ENCODE measurements at regions not wholly inside any gene's neighbourhood (a gene's known extent, or its start where the extent isn't known, plus 50 kb on each side); places are given as distances from the start of the nearest gene placed in this dataset.
"Not testable (repeated sequence)": the region's sequence is repeated elsewhere in the genome, so short reads cannot be mapped to it uniquely, and the experiment has no call there.

DNA sequence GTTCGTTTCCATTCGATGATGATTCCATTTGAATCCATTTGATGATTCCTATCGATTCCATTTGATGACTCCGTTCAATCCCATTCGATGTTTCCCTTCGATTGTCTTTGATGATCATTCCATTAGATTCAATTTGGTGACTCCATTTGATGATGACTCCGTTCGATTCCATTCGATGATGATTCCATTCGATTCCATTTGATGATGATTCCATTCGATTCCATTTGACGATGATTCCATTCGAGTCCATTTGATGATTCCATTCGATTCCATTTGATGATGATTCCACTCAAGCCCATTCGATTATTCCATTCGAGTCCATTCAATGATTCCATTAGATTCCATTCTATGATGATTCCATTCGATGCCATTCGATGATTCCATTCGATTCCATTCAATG is 2730.6 kb downstream of the RPIA start:
- H3K27ac ChIP-seq: not testable (repeated sequence)

DNA sequence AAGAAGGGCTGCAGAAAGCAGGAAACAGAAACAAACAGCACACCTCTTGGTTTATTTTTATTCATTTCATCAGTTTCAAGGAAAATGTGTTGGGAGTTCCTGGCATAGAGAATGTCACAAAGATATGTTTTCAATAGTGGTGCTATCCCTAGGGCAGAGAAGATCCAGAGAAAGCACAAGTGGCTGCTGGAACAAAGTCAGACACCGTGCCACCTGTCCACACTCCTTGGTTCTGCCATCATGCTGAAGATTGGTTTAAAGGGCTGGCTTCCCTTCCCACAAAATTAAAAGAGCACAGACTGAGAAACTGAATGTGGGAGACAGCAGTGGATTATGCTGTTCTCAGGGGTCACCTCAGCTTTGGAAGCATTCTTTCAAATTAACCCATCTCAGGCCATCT is 2735.7 kb downstream of the RPIA start:
- H3K27ac ChIP-seq: not testable (repeated sequence)

DNA sequence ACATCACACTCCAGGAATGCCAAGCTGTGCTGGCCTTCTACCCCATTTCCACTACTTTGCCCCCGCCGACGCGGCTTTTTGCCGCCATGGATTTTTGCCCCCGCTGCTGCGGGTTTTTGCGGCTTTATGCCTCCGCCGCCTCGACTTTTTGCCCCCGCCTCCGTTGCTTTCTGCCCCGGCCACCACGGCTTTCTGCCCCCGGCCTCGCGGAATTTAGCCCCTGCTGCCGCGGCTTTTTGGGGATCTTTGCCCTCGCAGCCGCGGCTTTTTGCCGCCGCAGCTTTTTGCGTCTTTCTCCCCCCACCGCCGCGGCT is 2750.4 kb downstream of the RPIA start:
- H3K27ac ChIP-seq: not testable (repeated sequence)

DNA sequence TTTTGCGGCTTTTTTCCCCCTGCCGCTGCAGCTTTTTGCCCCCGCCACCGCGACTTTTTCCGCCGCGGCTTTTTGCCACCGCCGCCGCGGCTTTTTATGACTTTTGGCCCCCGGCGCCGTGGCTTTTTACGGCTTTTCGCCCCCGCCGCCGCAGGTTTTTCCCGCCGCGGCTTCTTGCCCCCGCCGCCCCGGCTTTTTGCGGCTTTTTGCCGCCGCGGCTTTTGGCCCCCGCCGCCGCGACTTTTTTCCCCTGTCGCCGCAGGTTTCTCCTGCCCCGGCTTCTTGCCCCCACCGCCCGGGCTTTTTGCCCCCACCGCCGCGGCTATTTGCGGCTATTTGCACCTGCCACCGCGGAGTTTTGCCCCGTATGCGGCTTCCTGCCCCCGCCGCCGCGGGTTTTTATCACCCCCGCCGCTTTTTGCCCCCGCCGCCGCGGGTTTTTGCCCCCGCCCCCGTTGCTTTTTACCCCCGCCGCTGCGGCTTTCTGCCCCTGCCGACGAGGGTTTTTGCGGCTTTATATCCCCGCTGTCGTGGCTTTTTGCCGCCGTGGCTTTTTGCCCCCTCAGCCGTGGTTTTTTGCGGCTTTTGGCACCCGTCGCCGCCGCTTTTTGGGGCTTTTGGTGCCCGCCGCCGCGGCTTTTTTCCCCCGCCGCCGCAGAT is 2750.9 kb downstream of the RPIA start:
- no peak overlapping the region for H3K27ac ChIP-seq
- TF ChIP-seq ZFX (IDR thresholded peaks at IDR 0.05; ENCODE audit: borderline replicate concordance): no peak
- TF ChIP-seq, protein P1, sequence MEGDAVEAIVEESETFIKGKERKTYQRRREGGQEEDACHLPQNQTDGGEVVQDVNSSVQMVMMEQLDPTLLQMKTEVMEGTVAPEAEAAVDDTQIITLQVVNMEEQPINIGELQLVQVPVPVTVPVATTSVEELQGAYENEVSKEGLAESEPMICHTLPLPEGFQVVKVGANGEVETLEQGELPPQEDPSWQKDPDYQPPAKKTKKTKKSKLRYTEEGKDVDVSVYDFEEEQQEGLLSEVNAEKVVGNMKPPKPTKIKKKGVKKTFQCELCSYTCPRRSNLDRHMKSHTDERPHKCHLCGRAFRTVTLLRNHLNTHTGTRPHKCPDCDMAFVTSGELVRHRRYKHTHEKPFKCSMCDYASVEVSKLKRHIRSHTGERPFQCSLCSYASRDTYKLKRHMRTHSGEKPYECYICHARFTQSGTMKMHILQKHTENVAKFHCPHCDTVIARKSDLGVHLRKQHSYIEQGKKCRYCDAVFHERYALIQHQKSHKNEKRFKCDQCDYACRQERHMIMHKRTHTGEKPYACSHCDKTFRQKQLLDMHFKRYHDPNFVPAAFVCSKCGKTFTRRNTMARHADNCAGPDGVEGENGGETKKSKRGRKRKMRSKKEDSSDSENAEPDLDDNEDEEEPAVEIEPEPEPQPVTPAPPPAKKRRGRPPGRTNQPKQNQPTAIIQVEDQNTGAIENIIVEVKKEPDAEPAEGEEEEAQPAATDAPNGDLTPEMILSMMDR (IDR thresholded peaks at IDR 0.05): no peak

DNA sequence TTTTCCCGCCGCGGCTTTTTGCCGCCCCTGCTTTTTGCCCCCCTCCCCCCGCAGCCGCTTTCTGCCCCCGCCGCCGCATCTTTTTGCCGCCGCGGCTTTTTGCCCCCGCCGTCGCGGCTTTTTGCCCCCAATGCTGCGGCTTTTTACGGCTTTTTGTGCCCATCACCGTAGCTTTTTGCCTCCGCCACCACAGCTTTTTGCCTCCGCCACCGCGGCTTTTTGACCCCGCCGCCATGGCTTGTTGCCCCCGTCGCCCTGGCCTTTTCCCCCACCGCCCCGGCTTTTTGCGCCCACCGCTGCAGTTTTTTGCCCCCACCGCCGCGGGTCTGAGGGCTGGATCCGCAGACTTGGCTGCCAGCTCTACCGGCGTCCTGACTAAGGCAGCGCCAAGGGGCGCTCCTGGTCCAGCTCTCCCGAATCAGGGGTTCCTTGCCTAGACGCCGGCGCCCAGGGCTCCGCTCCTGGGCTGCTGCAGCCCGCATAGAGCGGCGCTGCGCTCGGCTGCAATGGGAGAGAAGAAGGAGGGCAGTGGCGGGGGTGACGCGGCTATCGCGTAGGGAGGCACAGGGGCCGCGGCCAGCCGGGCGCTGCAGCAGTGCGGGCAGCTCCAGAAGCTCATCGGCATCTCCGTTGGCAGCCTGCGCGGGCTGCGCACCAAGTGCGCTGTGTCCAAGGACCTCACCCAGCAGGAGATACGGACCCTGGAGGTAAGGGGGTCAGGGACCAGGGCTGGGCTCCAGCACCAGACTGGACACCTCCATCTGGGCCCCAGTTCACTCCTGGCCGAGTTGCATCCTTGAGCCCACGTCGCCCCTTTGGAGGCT is 2751.6 kb downstream of the RPIA start:
- H3K27ac ChIP-seq: not testable (repeated sequence)

DNA sequence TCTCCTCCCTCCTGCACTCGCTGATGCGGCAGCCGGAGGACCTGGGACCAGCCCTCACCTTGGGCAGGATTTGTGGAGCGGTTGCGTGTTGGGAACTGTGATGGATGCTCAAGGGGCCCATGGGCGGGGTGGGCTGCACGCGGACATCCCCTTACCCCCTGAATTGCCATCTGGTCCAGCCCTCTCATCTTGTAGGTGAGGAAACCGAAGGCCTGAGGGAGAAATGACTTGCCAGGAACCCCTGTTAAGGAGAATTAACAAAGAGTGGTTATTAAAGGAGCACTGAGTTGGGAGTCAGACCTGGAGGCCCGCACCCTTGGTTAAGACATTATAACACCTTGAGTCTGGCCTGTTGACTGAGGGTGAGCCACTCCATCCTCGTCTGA is 2752.2 kb downstream of the RPIA start:
- not testable (repeated sequence) for H3K27ac ChIP-seq

DNA sequence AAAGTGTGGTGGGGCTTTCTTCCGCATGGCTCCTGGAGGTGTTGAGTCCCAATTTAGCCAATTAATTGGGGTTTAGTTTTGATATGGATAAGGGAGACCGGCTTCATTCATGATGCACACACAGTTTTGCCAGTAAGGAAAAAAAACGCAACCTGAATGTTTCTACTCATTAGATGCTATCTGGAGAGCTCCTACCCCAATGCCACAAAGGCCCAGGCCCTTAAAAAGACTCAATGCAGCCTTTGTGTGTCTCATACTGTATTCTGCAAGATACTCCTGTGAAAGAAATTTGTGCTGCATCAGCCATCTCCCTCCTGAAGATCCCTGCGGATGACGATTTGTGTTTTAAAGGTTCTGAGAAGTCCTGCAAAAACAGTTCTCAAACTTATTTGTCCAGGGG is 2754.2 kb downstream of the RPIA start:
- not testable (repeated sequence) for H3K27ac ChIP-seq

DNA sequence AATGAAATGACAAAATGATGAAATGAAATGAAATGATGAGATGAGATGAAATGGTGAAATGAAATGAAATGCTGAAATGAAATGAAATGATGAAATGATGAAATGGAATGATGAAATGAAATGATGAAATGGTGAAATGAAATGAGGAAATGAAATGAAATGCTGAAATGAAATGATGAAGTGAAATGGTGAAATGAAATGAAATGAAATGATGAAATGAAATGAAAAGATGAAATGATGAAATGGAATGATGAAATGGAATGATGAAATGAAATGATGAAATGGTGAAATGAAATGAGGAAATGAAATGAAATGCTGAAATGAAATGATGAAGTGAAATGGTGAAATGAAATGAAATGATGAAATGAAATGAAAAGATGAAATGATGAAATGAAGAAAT is 2755.0 kb downstream of the RPIA start:
- H3K27ac ChIP-seq: not testable (repeated sequence)

DNA sequence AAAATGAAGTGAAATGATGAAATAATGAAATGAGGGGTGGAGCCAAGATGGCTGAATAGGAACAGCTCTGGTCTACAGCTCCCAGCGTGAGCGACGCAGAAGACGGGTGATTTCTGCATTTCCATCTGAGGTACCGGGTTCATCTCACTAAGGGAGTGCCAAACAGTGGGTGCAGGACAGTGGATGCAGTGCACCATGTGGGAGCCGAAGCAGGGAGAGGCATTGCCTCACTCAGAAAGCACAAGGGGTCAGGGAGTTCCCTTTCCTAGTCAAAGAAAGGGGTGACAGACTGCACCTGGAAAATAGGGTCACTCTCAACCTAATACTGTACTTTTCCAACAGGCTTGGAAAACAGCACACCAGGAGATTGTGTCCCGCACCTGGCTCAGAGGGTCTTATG is 2755.4 kb downstream of the RPIA start:
- not testable (repeated sequence) for H3K27ac ChIP-seq

DNA sequence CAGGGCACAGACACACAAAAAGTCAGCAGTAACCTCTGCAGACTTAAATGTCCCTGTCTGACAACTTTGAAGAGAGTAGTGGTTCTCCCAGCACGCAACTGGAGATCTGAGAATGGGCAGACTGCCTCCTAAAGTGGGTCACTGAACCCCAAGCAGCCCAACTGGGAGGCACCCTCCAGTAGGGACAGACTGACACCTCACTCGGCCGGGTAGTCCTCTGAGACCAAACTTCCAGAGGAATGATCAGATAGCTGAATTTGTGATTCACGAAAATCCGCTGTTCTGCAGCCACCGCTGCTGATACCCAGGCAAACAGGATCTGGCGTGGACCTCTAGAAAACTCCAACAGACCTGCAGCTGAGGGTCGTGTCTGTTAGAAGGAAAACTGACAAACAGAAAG is 2756.0 kb downstream of the RPIA start:
- H3K27ac ChIP-seq: not testable (repeated sequence)

DNA sequence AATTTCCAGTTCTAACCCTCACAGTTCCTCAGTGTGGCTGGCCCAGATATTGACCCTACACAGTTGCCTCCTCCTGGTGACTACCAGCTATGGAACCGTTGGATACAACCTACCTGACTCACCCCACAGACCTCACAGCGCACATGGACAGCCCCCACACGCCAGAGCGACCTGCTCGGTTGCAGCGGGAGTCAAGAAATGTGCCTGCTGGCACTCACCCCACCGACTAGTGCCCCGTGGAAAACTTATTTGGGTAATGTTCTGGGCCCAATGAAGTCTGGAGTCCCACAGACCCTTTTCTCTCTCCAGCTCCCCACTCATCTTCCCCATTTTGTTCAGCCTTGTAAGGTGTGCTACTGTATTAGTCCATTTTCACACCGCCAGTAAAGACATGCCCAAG is 2770.8 kb downstream of the RPIA start:
- H3K27ac ChIP-seq: not testable (repeated sequence)

DNA sequence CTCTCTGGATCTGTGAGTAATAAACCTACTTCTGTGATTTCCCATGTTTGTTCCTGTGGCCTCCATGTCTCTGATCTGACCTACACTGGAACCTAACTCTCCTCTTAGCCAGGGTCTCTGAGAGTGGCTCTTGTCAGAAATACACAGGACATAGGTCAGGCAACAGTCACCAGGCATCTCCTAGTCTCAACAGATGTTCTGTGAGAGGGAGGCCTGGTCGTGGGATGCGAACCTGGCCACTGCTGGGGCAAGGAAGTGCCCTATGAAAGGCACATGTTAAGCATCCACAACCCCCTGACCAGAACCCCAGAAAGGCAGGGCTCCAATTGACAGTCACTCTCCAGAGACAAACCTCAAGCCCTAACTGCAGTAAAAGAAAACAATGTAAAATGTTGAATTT is 2771.5 kb downstream of the RPIA start:
- not testable (repeated sequence) for H3K27ac ChIP-seq

DNA sequence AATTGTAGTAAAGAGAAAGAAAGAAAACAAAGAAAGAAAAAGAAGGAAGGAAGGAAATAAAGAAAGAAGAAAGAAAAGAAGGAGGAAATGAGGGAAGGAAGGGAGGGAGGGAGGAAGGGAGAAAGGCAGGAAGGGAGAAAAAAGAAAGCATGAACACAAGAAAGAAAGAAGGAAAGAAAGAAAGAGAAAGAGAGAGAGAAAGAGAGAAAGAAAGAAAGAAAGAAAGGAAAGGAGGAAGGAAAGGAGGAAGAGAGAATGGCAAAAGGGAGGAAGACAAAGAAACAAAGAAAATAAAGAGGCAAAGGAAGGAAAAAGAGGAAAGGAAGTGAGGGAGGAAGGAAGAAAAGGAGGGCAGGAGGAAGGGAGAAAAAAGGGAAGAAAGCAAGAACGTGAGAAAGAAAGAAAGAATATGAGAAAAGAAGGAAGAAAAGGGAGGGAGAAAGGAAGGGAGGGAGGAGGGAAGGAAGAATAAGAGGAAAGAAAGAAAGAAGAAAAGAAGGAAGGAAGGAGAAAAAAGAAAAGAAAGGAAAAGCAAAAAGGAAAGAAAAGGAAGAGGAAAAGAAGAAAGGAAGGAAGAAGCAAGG is 2775.4 kb downstream of the RPIA start:
- not testable (repeated sequence) for H3K27ac ChIP-seq

DNA sequence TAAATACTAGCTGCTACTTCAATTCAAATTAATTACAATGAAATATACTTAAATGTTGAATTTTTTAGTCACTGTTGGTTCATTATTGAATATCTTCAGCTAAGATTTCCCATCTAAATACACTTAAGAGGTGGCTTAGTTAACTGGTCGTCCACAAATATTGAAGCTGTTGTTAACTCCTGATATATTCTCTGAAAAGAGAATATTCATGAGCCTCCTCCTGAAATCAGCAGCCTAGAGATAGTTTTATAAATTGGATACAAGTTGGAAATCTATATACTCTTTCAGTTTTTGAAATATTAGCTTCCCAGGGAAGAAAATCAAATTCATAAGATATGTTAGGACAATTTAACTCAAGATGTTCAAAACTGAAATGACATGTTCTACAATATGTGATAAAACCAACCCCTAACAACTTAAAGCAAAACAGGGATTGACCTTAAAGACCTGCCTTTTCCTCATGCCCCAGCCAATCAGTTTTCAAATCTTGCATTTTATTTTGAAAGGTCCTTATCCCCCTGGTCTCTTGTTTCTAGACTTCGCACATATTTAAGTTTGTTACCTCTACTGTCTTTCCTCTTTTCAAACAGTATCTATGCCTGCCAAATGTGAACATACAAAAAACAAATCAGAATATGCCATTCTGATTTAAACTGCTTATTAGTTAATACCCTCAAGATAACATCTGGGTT is 2784.9 kb downstream of the RPIA start:
- not testable (repeated sequence) for H3K27ac ChIP-seq

DNA sequence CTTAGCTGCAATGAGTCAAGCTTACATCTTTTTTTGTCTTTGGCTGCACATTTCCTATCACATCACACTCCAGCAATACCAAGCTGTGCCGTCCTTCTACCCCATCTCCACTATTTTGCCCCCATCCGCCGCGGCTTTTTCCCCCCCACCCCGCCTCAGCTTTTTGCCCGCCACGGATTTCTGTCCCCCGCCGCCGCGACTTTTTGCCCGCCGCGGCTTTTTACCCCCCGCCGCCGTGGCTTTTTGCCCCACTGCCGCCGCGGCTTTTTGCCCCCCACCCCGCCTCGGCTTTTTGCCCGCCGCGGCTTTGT is 2785.4 kb downstream of the RPIA start:
- H3K27ac ChIP-seq: not testable (repeated sequence)

DNA sequence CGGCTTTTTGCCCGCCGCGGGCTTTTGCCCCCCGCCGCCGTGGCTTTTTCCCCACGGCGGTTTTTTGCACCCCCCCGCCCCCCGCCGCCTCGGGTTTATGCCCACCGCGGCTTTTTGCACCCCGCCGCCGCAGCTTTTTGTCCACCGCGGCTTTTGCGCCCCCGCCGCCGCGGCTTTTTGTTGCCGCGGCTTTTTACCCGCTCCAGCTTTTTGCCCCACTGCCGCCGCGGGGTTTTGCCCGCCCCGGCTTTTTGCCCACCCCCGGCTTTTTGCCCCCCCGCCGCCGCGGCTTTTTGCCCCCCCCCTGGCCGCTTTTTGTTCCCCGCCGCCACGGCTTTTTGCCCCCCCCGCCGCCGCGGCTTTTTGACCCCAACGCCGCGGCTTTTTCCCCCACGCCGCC is 2785.8 kb downstream of the RPIA start:
- H3K27ac ChIP-seq: not testable (repeated sequence)
